ENCODE measurements at regions not wholly inside any gene's neighbourhood (a gene's known extent, or its start where the extent isn't known, plus 50 kb on each side); places are given as distances from the start of the nearest gene placed in this dataset.

GRCh38 chr21:31479222-31479621 is 135.2 kb upstream of the TIAM1 start:
- no peaks in the 10 kb centered on the region for H3K27me3 ChIP-seq (ENCODE audit: insufficient read depth, low read length)
- H3K23me2 ChIP-seq (ENCODE audit: insufficient read length, low read depth, low read length, poor library complexity, severe bottlenecking) = no peaks in the 10 kb centered on the region
- H3K9ac ChIP-seq (ENCODE audit: extremely low read depth, insufficient read length, low read length) = no peak overlapping the region
- no peak overlapping the region for H3K23ac ChIP-seq (ENCODE audit: insufficient read length, low read depth, low read length)
- no peak overlapping the region for H2BK120ac ChIP-seq (ENCODE audit: low read depth, low read length, poor library complexity, severe bottlenecking)
- no CpG with 5 or more reads among the region's 8 CpGs for WGBS (ENCODE audit: extremely low coverage, insufficient read length, low lambda C conversion rate)
- no peak overlapping the region for H3K4ac ChIP-seq (ENCODE audit: low read depth, low read length)
- H2BK5ac ChIP-seq (ENCODE audit: insufficient read length, low read length) = no peak overlapping the region
- TF ChIP-seq CTCF (conservative IDR thresholded peaks at IDR 0.05) = no peak
- Mint-ChIP-seq H3K27me3 (ENCODE audit: low read depth) (no peaks in the 10 kb centered on the region; the same call in 1 of the 2 replicates), H3K9me3 (peaks cover 14 to 19% of the 10 kb centered on the region in 2 experiments), H3K4me1 (peaks cover 13 to 14% of the 10 kb centered on the region in 2 experiments), H3K36me3 (ENCODE audit: insufficient read depth in 1 of 3, low read depth in 3 of 3) (peaks cover 11 to 22% (median 12%) of the 10 kb centered on the region in 3 experiments), H3K27ac (no peak overlapping the region), H3K4me3 (no peak overlapping the region)
- no peak overlapping the region for H2BK15ac ChIP-seq (ENCODE audit: low read depth, low read length)
- DNase-seq = no peak
- no peak overlapping the region for H4K5ac ChIP-seq (ENCODE audit: insufficient read length, low read depth, low read length)
- H3K14ac ChIP-seq (ENCODE audit: insufficient read depth, low read length) = no peak overlapping the region
- no peak overlapping the region for H2BK20ac ChIP-seq (ENCODE audit: low read depth, low read length, poor library complexity, severe bottlenecking)
- H2AFZ ChIP-seq (ENCODE audit: low read length) = no peak overlapping the region
- no peak overlapping the region for H3K18ac ChIP-seq (ENCODE audit: insufficient read length, low read depth, low read length)
- H3K79me2 ChIP-seq (ENCODE audit: insufficient read depth, low read length) = no peaks in the 10 kb centered on the region
- no peak overlapping the region for H4K8ac ChIP-seq (replicated peaks; ENCODE audit: insufficient read length, low read depth, low read length)
- H3K9me3 ChIP-seq (ENCODE audit: control insufficient read depth, low read depth, low read length) = no peaks in the 10 kb centered on the region
- H2BK12ac ChIP-seq (ENCODE audit: insufficient read length, low read depth, low read length) = no peak overlapping the region
- H3K56ac ChIP-seq (ENCODE audit: insufficient read length, low read depth, low read length) = no peak overlapping the region
- H4K91ac ChIP-seq (ENCODE audit: insufficient read length, low read depth, low read length) = no peak overlapping the region
- H3K4me1 ChIP-seq (ENCODE audit: insufficient read depth, low read length) = no peaks in the 10 kb centered on the region
- H4K20me1 ChIP-seq (ENCODE audit: control insufficient read depth, insufficient read depth, insufficient read length) = no peaks in the 10 kb centered on the region
- no peak overlapping the region for H3K27ac ChIP-seq (ENCODE audit: insufficient read length, low read depth, low read length)
- H3K79me1 ChIP-seq (ENCODE audit: insufficient read depth, low read depth, low read length, poor library complexity, severe bottlenecking) = no peaks in the 10 kb centered on the region
- no peak overlapping the region for H2AK5ac ChIP-seq (ENCODE audit: insufficient read length, low read length)
- H3T11ph ChIP-seq (ENCODE audit: low read length) = no peak overlapping the region
- no peak overlapping the region for H3K4me2 ChIP-seq (ENCODE audit: insufficient read depth, insufficient read length, low read length)
